ENCODE measurements at regions not wholly inside any gene's neighbourhood (a gene's known extent, or its start where the extent isn't known, plus 50 kb on each side); places are given as distances from the start of the nearest gene placed in this dataset.

DNA sequence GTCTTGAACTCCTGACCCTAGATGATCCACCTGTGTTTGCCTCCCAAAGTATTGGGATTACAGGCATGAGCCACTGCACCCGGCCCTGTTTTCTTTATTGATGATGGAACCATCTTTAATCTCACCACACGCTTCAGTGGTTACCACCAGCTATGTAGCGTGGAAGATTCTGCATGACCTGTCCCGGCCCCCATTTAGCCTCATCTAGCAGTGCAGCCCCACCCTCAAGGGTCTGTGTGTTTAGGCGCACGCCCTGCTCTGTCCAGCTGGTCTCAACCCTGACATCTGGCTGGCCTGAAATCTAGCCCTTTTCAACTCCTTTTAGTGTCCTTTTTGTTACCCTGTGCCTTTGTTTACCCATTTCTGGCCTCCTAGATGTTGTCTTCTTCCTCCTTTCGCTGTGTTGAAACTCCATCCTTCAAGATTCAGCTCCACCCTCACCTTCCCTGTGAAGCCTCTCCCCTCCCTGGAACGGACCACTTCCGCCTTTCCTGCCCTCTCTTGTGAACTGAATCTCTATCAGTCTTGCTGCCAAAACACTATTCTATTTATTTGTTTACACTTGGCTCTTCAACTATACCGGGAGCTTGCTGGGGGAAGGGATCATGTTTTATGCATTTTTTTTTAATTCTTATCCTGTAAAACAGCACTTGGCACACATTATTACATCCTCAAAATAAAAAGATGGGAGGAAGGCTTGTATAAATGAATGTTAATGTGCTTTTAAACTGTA lies 101.0 kb upstream of the MTHFD1L start (continued):
- TF ChIP-seq, protein P1, sequence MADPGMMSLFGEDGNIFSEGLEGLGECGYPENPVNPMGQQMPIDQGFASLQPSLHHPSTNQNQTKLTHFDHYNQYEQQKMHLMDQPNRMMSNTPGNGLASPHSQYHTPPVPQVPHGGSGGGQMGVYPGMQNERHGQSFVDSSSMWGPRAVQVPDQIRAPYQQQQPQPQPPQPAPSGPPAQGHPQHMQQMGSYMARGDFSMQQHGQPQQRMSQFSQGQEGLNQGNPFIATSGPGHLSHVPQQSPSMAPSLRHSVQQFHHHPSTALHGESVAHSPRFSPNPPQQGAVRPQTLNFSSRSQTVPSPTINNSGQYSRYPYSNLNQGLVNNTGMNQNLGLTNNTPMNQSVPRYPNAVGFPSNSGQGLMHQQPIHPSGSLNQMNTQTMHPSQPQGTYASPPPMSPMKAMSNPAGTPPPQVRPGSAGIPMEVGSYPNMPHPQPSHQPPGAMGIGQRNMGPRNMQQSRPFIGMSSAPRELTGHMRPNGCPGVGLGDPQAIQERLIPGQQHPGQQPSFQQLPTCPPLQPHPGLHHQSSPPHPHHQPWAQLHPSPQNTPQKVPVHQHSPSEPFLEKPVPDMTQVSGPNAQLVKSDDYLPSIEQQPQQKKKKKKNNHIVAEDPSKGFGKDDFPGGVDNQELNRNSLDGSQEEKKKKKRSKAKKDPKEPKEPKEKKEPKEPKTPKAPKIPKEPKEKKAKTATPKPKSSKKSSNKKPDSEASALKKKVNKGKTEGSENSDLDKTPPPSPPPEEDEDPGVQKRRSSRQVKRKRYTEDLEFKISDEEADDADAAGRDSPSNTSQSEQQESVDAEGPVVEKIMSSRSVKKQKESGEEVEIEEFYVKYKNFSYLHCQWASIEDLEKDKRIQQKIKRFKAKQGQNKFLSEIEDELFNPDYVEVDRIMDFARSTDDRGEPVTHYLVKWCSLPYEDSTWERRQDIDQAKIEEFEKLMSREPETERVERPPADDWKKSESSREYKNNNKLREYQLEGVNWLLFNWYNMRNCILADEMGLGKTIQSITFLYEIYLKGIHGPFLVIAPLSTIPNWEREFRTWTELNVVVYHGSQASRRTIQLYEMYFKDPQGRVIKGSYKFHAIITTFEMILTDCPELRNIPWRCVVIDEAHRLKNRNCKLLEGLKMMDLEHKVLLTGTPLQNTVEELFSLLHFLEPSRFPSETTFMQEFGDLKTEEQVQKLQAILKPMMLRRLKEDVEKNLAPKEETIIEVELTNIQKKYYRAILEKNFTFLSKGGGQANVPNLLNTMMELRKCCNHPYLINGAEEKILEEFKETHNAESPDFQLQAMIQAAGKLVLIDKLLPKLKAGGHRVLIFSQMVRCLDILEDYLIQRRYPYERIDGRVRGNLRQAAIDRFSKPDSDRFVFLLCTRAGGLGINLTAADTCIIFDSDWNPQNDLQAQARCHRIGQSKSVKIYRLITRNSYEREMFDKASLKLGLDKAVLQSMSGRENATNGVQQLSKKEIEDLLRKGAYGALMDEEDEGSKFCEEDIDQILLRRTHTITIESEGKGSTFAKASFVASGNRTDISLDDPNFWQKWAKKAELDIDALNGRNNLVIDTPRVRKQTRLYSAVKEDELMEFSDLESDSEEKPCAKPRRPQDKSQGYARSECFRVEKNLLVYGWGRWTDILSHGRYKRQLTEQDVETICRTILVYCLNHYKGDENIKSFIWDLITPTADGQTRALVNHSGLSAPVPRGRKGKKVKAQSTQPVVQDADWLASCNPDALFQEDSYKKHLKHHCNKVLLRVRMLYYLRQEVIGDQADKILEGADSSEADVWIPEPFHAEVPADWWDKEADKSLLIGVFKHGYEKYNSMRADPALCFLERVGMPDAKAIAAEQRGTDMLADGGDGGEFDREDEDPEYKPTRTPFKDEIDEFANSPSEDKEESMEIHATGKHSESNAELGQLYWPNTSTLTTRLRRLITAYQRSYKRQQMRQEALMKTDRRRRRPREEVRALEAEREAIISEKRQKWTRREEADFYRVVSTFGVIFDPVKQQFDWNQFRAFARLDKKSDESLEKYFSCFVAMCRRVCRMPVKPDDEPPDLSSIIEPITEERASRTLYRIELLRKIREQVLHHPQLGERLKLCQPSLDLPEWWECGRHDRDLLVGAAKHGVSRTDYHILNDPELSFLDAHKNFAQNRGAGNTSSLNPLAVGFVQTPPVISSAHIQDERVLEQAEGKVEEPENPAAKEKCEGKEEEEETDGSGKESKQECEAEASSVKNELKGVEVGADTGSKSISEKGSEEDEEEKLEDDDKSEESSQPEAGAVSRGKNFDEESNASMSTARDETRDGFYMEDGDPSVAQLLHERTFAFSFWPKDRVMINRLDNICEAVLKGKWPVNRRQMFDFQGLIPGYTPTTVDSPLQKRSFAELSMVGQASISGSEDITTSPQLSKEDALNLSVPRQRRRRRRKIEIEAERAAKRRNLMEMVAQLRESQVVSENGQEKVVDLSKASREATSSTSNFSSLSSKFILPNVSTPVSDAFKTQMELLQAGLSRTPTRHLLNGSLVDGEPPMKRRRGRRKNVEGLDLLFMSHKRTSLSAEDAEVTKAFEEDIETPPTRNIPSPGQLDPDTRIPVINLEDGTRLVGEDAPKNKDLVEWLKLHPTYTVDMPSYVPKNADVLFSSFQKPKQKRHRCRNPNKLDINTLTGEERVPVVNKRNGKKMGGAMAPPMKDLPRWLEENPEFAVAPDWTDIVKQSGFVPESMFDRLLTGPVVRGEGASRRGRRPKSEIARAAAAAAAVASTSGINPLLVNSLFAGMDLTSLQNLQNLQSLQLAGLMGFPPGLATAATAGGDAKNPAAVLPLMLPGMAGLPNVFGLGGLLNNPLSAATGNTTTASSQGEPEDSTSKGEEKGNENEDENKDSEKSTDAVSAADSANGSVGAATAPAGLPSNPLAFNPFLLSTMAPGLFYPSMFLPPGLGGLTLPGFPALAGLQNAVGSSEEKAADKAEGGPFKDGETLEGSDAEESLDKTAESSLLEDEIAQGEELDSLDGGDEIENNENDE (IDR thresholded peaks at IDR 0.05; ENCODE audit: insufficient replicate concordance, low read length): no peak
- TF ChIP-seq KDM5A (IDR thresholded peaks at IDR 0.05; ENCODE audit: low read length) (no peak), RFX5 (IDR thresholded peaks at IDR 0.05; ENCODE audit: borderline replicate concordance, low read depth, low read length) (no peak), YY1 (IDR thresholded peaks at IDR 0.05; ENCODE audit: low read depth, low read length) (no peak), SUZ12 (IDR thresholded peaks at IDR 0.05; ENCODE audit: low read length) (no peak), CEBPB (IDR thresholded peaks at IDR 0.05; ENCODE audit: low read depth, low read length) (no peak), EP300 (IDR thresholded peaks at IDR 0.05; ENCODE audit: borderline replicate concordance in 1 of 2, low read depth in 2 of 2, low read length in 2 of 2) (no peak), MAFK (IDR thresholded peaks at IDR 0.05; ENCODE audit: low read depth, low read length) (no peak), SP4 (IDR thresholded peaks at IDR 0.05; ENCODE audit: low read length) (no peak)

All from H1 (cell line).